A549 (cell line): ENCODE measurements at regions not wholly inside any gene's neighbourhood (a gene's known extent, or its start where the extent isn't known, plus 50 kb on each side); places are given as distances from the start of the nearest gene placed in this dataset.

Experiments
- CTCF ChIP-seq: fragments of >200 bp; sonication (Bioruptor Twin); formaldehyde crosslinking; IDR thresholded peaks from 3 replicates; pipeline ENCODE4 v1.5.1; 2016
- SREBF2 ChIP-seq: fragments of 450-650 bp; IDR thresholded peaks from 2 replicates; pipeline ENCODE4 v1.6.1; 2014; ENCODE audit warnings: mild to moderate bottlenecking, moderate library complexity
- TP53 ChIP-seq: fragments of 250-450 bp; sonication (Bioruptor Pico); IDR thresholded peaks from 2 replicates; pipeline ENCODE4 v1.5.0; 2021; ENCODE audit warnings: mild to moderate bottlenecking, moderate library complexity

DNA sequence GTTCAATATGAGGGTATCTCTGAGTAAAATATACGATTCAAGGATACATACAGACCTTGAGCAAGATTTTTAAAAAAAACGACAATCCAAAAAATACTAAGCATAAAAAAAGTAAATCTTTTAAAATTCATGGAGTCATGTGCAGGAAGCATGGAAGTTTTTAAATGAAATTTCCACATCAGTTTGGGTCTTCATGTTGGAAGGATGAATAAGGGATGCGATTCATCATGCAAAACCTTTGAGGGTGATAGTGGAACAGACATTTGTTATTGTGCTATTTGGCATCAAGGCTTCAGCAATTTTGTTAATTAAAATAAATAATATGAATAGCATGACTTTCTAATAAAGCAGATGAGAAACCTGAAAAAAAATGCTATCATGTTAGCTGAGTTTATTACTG, 815.0 kb upstream of the PCDH10 start:
- TF ChIP-seq TP53 (no peak), CTCF (no peak), SREBF2 (no peak)
